ENCODE measurements at regions not wholly inside any gene's neighbourhood (a gene's known extent, or its start where the extent isn't known, plus 50 kb on each side); places are given as distances from the start of the nearest gene placed in this dataset.
A peak's percentile ranks its signal among the peaks of the same experiment; 100 is the strongest.

- TF ChIP-seq, protein P1, sequence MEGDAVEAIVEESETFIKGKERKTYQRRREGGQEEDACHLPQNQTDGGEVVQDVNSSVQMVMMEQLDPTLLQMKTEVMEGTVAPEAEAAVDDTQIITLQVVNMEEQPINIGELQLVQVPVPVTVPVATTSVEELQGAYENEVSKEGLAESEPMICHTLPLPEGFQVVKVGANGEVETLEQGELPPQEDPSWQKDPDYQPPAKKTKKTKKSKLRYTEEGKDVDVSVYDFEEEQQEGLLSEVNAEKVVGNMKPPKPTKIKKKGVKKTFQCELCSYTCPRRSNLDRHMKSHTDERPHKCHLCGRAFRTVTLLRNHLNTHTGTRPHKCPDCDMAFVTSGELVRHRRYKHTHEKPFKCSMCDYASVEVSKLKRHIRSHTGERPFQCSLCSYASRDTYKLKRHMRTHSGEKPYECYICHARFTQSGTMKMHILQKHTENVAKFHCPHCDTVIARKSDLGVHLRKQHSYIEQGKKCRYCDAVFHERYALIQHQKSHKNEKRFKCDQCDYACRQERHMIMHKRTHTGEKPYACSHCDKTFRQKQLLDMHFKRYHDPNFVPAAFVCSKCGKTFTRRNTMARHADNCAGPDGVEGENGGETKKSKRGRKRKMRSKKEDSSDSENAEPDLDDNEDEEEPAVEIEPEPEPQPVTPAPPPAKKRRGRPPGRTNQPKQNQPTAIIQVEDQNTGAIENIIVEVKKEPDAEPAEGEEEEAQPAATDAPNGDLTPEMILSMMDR (IDR thresholded peaks at IDR 0.05; ENCODE audit: low read depth, low read length), result no peak
- Histone ChIP-seq H3K27me3 (no peaks in the 10 kb centered on the region), H3K36me3 (no peaks in the 10 kb centered on the region), H3K4me3 (no peak overlapping the region), H3K4me1 (ENCODE audit: low read depth) (no peaks in the 10 kb centered on the region), H3K27ac (no peak overlapping the region), H3K9me3 (ENCODE audit: low read depth) (no peaks in the 10 kb centered on the region)
- DNase-seq (ENCODE audit: low read depth in 1 of 2, low spot score in 1 of 2), result no peak
These were observed 1920.2 kb downstream of the MAT2B start for GRCh38 chr5:165425594-165425993.

DNA sequence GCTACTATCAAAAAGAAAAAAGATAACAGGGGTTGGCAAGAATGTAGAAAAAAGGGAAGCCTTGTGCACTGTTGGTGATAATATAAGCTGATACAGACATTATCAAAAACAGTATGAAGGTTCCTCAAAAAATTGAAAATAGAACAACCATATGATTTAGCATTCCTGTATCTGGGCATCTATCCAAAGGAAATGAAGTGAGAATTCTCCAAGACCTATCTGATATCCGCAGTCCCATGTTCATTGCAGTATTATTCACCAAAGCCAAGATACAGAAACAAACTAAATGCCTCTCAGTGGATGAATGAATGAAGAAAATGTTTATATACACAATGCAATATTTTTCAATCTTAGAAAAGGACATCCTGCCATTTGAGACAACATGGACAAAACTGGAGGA is 1943.3 kb downstream of the MAT2B start:
- TF ChIP-seq, protein P1 (IDR thresholded peaks at IDR 0.05; ENCODE audit: low read depth, low read length), result no peak
- H3K36me3 ChIP-seq, result no peaks in the 10 kb centered on the region
- H3K4me1 ChIP-seq (ENCODE audit: low read depth), result no peaks in the 10 kb centered on the region
- H3K27me3 ChIP-seq, result no peaks in the 10 kb centered on the region
- no peak for DNase-seq (ENCODE audit: low read depth in 1 of 2, low spot score in 1 of 2)
- no peak overlapping the region for H3K27ac ChIP-seq
- no peaks in the 10 kb centered on the region for H3K9me3 ChIP-seq (ENCODE audit: low read depth)
- no peak overlapping the region for H3K4me3 ChIP-seq

GRCh38 chr5:165457859-165458481 is 1952.6 kb downstream of the MAT2B start:
- TF ChIP-seq, protein P1 (IDR thresholded peaks at IDR 0.05; ENCODE audit: low read depth, low read length), result peak; percentile 61
- no peak overlapping the region for H3K27ac ChIP-seq
- H3K36me3 ChIP-seq, result no peaks in the 10 kb centered on the region
- H3K9me3 ChIP-seq (ENCODE audit: low read depth), result no peaks in the 10 kb centered on the region
- H3K4me1 ChIP-seq (ENCODE audit: low read depth), result no peaks in the 10 kb centered on the region
- DNase-seq (ENCODE audit: low read depth in 1 of 2, low spot score in 1 of 2), result peak; percentile 62
- no peak overlapping the region for H3K4me3 ChIP-seq
- H3K27me3 ChIP-seq, result no peaks in the 10 kb centered on the region

DNA sequence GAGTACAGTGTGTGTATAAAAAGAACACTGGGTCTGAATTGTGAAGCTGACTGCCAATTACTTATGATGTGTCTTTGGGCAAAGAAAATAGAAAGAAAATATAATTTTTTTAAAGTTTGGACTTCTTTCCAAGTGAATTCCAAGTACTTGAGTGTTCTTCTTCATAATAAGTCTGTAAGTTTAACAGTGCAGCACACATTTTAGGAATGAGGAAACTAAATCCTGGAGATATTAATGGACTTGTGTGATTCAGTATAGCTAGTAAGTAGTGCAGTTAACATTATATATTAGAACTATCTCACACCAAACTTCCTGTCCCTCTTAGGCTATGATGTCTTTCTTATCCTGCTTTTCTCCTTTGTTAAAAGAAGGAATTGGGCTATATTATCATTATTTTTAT is 1953.8 kb downstream of the MAT2B start:
- Histone ChIP-seq H3K36me3 (no peaks in the 10 kb centered on the region), H3K4me1 (ENCODE audit: low read depth) (no peaks in the 10 kb centered on the region), H3K27me3 (no peaks in the 10 kb centered on the region), H3K27ac (no peak overlapping the region), H3K4me3 (no peak overlapping the region), H3K9me3 (ENCODE audit: low read depth) (no peaks in the 10 kb centered on the region)
- TF ChIP-seq, protein P1 (IDR thresholded peaks at IDR 0.05; ENCODE audit: low read depth, low read length), result no peak
- DNase-seq (ENCODE audit: low read depth in 1 of 2, low spot score in 1 of 2), result no peak

DNA sequence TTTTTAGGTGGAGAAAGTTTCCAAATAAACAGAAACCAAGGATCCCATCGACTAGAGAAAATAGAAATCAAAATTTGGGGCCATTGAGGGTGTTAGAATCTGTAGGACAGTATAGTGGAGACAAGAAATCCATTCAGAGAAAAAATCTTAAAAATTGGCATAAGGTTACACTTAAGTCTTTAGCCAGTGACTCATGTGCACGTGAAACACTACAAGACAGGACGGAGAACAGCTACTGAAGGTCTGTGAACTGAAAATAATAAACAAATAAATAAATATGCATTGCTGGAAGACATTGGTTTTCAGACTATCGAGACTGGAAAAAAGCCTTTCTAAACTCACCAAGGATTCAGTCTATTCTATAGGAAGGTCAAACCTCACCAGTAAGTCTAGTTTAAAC is 1955.5 kb downstream of the MAT2B start:
- no peak overlapping the region for H3K27ac ChIP-seq
- no peak overlapping the region for H3K4me3 ChIP-seq
- no peaks in the 10 kb centered on the region for H3K4me1 ChIP-seq (ENCODE audit: low read depth)
- TF ChIP-seq, protein P1 (IDR thresholded peaks at IDR 0.05; ENCODE audit: low read depth, low read length), result no peak
- no peak for DNase-seq (ENCODE audit: low read depth in 1 of 2, low spot score in 1 of 2)
- no peaks in the 10 kb centered on the region for H3K27me3 ChIP-seq
- H3K9me3 ChIP-seq (ENCODE audit: low read depth), result no peaks in the 10 kb centered on the region
- H3K36me3 ChIP-seq, result no peaks in the 10 kb centered on the region

Data from cardiac muscle cell (in vitro differentiated cells and primary cell).